ENCODE measurements at regions not wholly inside any gene's neighbourhood (a gene's known extent, or its start where the extent isn't known, plus 50 kb on each side); places are given as distances from the start of the nearest gene placed in this dataset.
"Not testable (repeated sequence)": the region's sequence is repeated elsewhere in the genome, so short reads cannot be mapped to it uniquely, and the experiment has no call there.

- DNase-seq (ENCODE audit: low read depth) = no peak
Observed at GRCh38 chr2:12543076-12543977, 173.4 kb upstream of the TRIB2 start.

- no peak for DNase-seq (ENCODE audit: low read depth)
Observed at GRCh38 chr2:12543978-12544558, 172.7 kb upstream of the TRIB2 start.

GRCh38 chr2:12547566-12548170 lies 169.1 kb upstream of the TRIB2 start:
- no peak for DNase-seq (ENCODE audit: low read depth)

DNA sequence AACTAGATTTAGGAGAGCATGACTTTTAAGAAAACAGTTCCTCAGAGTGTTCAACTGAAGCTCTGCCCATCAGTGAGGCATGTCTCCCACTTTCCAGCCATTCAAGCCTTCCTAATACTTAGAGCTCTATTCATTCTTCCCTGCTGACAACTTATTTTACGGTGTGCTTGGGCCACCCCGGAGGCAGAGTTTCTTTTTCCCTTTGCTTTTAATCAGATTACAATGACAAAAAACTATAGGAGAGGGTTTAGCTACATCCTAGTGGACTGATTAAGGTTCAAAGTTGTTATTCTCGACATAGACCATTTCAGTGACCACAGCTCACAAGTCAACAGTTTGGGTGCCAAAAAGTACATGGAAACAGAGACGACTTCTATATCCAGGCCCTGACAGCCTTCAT lies 167.8 kb upstream of the TRIB2 start:
- no peak for DNase-seq (ENCODE audit: low read depth)

GRCh38 chr2:12549641-12550040 lies 167.1 kb upstream of the TRIB2 start:
- DNase-seq (ENCODE audit: low read depth) = no peak

DNA sequence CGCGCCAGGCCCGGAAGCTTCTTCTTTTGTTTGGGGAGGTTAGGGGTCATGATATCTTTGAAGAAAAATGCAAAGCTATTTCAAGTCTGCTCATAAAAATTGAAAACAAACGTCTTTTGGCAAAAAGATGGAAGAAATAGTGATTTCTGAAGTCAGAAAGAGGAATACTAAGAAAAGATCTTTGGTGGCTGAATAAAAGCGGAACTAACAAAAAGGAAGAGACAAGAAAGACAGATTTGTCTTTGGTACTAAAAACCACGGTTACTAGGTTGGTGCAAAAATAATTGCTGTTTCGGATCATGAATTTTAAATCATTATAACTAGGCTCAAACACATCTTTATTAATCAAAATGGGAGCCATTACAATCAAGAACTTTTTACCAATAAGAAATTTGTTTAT lies 164.6 kb upstream of the TRIB2 start:
- DNase-seq (ENCODE audit: low read depth) = no peak

- DNase-seq (ENCODE audit: low read depth) = no peak
Observed at GRCh38 chr2:12554224-12555011, 162.3 kb upstream of the TRIB2 start.

DNA sequence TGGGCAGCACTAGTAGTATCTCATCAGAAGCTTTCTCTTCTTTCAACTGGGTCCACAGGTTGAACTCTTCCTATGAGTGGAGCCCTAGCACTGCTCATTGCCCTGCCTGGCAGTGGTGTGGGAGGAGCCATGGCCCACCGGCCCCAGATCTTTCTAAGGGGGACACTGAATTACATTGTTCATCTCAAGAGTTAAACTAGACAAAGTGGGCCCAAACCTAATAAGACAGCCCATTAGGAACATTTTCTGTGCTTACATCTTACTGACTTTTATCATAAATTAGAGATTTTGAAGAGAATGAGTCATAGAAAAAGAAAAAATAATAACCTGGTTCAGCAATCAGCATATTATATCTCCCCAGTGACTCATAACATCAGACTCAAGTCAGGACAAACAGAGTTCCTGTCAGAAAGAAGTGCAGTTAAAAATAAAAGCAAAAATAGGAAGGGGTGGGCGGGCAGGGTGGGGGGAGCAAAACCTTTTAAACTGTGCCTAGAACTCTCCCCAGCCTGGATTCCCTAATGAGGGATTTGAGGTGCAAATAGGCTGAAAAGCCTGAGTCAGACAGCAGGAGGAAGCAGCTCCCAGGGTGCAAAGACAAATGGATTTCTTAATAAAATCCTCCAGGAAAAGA lies 161.6 kb upstream of the TRIB2 start:
- DNase-seq (ENCODE audit: low read depth) = peak; percentile 27

DNA sequence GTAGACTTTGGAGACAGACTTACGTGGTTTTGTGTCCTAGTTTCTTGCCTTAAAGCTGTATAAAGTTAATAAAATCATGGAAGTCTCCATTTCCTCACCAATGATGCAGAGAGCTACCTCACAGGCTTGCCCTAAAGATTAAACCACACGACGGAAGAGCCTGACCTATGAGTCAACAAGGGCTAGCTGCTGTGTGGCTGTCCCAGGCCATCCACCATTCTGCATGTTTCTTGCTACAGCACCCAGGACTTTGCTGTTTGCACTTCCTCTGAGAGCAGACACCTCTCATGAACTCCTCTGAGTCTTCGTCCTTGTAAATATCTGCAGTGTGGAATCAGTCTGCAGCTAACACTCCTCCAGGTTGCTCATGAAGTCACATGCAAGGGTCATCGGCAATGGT lies 160.0 kb upstream of the TRIB2 start:
- peak; percentile 12 for DNase-seq (ENCODE audit: low read depth)

DNA sequence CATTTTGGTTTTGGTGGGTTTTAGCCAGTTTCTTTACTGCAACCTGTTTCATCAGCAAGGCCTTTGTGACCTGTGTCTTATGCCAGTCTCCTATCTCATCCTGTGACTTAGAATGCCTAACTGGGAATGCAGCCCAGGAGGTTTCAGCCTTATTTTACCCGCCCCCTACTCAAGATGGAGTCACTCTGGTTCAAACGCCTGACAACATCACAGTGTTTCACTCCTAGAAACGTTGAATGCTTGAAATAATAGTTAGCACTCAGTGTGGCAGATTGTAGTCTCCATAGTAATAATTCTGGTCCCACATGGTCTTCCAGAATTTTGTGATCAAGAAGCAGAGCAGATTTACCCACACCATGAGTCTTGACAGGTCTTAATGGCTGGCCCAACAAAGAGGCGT lies 159.0 kb upstream of the TRIB2 start:
- DNase-seq (ENCODE audit: low read depth) = no peak

DNA sequence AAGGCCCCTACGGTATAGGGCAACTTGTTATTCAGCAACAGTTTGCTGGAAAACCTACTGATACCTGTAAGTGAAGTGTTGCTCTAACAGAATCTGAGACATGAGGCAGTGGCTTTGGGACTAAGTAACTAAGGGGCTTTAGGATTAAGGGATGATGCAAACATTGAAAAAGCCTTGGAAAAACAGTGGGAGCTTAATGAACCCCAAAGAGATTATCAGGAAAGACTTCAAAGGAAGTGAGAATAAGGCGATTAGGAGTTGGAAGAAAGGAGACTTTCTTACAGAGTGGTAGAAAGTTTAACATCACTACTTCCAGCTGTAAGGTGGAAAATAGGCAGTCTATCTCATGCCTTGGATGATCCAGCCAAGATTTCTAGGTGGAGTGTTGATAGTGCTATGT lies 158.2 kb upstream of the TRIB2 start:
- no peak for DNase-seq (ENCODE audit: low read depth)

DNA sequence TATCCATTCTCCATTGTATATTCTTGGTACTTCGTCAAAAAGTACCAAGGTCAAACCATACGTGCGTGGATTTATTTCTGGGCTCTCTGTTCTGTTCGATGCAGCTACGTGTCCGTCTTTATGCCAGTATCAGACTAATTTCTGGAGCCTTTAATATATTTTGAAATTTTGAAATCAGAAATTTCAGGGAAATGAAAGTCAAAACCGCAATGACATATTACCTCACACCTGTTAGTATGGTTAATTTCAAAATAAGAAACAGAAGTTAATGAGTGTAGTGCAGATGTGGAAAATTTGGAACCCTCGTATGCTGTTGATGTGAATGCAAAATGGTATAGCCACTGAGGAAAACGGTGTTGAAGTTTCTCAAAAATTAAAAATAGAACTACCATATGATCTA lies 156.1 kb upstream of the TRIB2 start:
- no peak for DNase-seq (ENCODE audit: low read depth)

- DNase-seq (ENCODE audit: low read depth) = no peak
Observed at GRCh38 chr2:12567411-12567810, 149.3 kb upstream of the TRIB2 start.

GRCh38 chr2:12569510-12569909 lies 147.2 kb upstream of the TRIB2 start:
- not testable (repeated sequence) for DNase-seq (ENCODE audit: low read depth)

DNA sequence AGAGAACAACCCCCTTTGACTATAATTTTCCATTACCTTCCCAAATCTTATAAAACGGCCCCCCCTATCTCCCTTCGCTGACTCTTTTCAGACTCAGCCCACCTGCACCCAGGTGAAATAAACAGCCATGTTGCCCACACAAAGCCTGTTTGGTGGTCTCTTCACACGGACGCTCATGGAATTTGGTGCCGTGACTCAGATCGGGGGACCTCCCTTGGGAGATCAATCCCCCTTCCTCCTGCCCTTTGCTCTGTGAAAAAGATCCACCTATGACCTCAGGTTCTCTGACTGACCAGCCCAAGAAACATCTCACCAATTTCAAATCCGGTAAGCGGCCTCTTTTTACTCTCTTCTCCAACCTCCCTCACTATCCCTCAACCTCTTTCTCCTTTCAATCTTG lies 146.8 kb upstream of the TRIB2 start:
- DNase-seq (ENCODE audit: low read depth) = not testable (repeated sequence)

DNA sequence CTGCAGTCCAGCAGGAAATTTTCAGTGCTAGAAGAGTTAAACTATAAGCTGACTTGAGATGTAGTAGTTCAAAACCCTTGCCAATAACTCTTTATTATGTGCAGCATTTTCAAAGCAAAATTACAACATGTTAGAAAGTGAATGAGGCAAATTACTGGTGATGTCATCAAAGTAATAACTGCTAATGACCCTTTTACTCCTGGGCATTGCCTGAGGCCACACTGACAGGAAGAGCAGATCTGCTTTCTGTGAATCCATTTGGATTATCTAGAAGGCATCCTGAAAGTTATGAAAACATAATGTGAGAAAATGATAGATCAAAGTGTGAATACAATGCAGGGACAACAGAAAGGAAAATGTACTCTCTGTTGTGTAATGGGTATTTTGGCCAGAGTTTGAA lies 139.6 kb upstream of the TRIB2 start:
- DNase-seq (ENCODE audit: low read depth) = no peak

GRCh38 chr2:12577567-12578253 lies 139.0 kb upstream of the TRIB2 start:
- no peak for DNase-seq (ENCODE audit: low read depth)

DNA sequence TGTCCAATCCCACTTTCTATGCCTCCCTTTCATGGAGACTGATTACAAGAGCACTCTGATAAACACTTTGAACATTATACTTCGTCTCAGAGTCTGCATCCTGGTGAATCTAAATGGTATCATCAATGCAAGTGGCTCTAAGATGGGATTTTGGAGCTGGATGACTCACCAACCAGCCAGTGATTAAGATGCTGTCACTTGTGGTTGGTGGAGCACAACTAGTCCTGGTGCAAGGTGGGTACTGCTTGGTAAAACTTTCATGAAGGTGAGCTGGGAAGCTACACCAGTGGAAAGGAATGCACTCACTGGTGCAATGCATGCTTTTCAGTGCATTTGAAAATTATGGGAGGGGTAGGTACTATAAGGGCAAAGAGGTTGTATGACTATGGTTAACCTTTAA lies 137.7 kb upstream of the TRIB2 start:
- DNase-seq (ENCODE audit: low read depth) = no peak

DNA sequence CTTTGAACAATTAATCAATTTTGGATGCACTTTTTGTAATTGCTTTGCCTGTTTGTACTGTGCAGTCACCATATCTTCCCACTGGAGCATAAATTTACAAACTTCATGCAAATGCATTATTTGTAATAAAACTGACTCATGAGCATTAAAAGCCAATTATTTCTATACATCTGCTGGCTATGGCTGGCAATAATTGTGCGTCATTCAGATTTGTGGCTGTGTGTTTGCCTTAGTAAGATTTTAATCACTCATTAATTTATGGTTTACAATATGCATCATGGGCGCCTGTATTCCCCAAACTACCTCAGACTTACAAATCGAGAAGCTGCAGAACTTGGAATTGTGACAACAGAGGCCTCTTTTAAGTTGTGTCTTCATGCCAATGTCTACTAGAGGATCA lies 132.4 kb upstream of the TRIB2 start:
- DNase-seq (ENCODE audit: low read depth) = no peak

DNA sequence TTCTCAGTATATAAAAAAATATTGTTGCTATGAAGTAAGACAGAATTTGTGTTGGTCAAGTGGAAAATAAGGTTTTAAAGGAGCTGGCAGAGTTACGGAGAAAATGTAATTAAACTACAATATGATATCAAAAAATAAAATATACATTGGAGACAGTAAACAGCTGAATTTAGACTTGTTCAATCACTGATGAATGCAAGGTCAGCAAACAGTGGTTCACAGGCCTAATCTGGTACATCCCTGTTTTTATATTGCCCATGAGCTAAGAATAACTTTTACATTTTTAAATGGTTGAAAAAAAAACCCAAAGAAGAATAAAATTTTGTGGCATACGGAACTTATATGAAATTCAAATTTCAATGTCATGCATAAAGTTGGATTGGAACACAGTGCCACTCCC lies 131.0 kb upstream of the TRIB2 start:
- no peak for DNase-seq (ENCODE audit: low read depth)

DNA sequence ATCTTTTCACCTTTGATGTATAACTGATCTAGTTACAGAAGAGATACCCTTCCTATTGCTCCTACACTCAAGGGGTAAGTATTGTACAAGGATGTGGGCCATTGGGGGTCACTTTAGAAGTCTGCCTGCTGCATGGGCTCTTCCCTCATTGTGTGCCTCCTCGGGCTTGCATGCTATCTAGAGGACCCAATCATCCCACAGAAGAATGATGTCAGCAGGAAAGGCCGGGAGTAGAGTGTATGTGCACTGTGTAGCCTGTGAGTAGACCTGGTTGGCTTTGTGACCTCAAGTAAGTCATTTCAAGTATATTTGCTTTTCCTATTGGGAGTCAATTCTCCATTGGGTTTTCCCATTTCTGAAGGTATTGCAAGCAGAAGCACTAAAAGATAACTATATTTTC lies 129.5 kb upstream of the TRIB2 start:
- no peak for DNase-seq (ENCODE audit: low read depth)

Measured in activated T-cell treated with anti-CD3 and anti-CD28 coated beads for 24 hours (primary cell).